K562 (cell line): ENCODE measurements at regions not wholly inside any gene's neighbourhood (a gene's known extent, or its start where the extent isn't known, plus 50 kb on each side); places are given as distances from the start of the nearest gene placed in this dataset.

Experiments used
- ATAC-seq: fragments of 200-7000 bp; cut with Tn5 transposase; 3 replicates; pipeline ENCODE4 v1.9.1; 2020; ENCODE audit warnings: moderate library complexity
- BruUV-seq: library from RNA; stranded (reverse); fragments of 400-500 nt; replicated peaks from 2 replicates; lab custom pipeline; 2021; lab: Mats Ljungman, UMichigan
- CTCF ChIA-PET: fragments of 300-600 bp; formaldehyde crosslinking; extraction: SDS; loops from one replicate; lab custom pipeline; 2021; ENCODE audit warnings: low intra/inter-chr PET ratio; lab: Yijun Ruan, JAX
- POLR2A ChIA-PET: fragments of 300-600, 350-650 bp; sonication (Branson Sonifier 250); formaldehyde crosslinking; extraction: SDS; loops from one replicate; lab custom pipeline; 2021; ENCODE audit warnings: antibody characterized with exemption, inconsistent platforms; lab: Yijun Ruan, JAX
- DNase-seq, 4 experiments: peaks; one replicate each; pipeline versions ENCODE4 v3.0.0 to v3.0.0-alpha.2; 2011 to 2018; ENCODE audit warnings: low spot score in 3 of 4, mixed read lengths in 3 of 4; ENCODE audit errors: extremely low read depth in 1 of 4
- FAIRE-seq: peaks from 2 replicates; lab custom pipeline; 2011; peaks lifted over from hg19 to GRCh38; lab: Jason Lieb, UNC
- H2AFZ ChIP-seq: 2 replicates; pipeline ENCODE4 v1.6.0; 2011; ENCODE audit warnings: low read depth, low read length, control low read depth, inconsistent platforms
- H3K27ac ChIP-seq: fragments of 200-600 bp; 3 replicates; pipeline ENCODE4 v1.8.0; 2011; ENCODE audit warnings: low read depth, mild to moderate bottlenecking, control low read depth, inconsistent platforms, low read length, moderate library complexity, mixed read lengths; ENCODE audit errors: extremely low read depth
- H3K27me3 ChIP-seq, 2 experiments: fragments of 300-600 bp in 1 of 2; 2 replicates in 1 of 2; 3 replicates in 1 of 2; pipeline versions ENCODE4 v1.6.0 to v1.8.0; 2011; ENCODE audit warnings: inconsistent platforms in 2 of 2, low read length in 2 of 2, mild to moderate bottlenecking in 1 of 2, mixed read lengths in 1 of 2, moderate library complexity in 1 of 2; ENCODE audit not compliant: control insufficient read depth in 2 of 2, insufficient read depth in 2 of 2
- H3K36me3 ChIP-seq: fragments of 300-600 bp; 3 replicates; pipeline ENCODE4 v1.8.0; 2011; ENCODE audit warnings: mild to moderate bottlenecking, low read length, inconsistent platforms; ENCODE audit not compliant: control insufficient read depth, insufficient read depth
- H3K4me1 ChIP-seq, 2 experiments: fragments of 200-600 bp in 1 of 2; replicated peaks in 1 of 2; 2 replicates in 1 of 2; 3 replicates in 1 of 2; pipeline versions ENCODE4 v1.5.1 to v1.8.0; 2011; ENCODE audit warnings: inconsistent platforms in 2 of 2, low read length in 2 of 2, mild to moderate bottlenecking in 1 of 2, mixed read lengths in 1 of 2, moderate library complexity in 1 of 2; ENCODE audit not compliant: control insufficient read depth in 2 of 2, insufficient read depth in 2 of 2
- H3K4me2 ChIP-seq: 2 replicates; pipeline ENCODE4 v1.6.1; 2011; ENCODE audit warnings: low read length, control low read depth, inconsistent platforms, mixed read lengths; ENCODE audit not compliant: insufficient read depth
- H3K4me3 ChIP-seq: fragments of 200-600 bp; sonication (generic), shearing (Covaris generic); 2 replicates; pipeline ENCODE4 v1.5.1; 2016; ENCODE audit warnings: control low read depth, inconsistent platforms
- H3K79me2 ChIP-seq: fragments of 200-600 bp; 3 replicates; pipeline ENCODE4 v1.8.0; 2011; ENCODE audit warnings: low read length, inconsistent platforms; ENCODE audit not compliant: control insufficient read depth, insufficient read depth
- H3K9ac ChIP-seq, 2 experiments: 2 replicates each; pipeline versions ENCODE4 v1.6.0 to v1.6.1; 2011; ENCODE audit warnings: low read depth in 2 of 2, low read length in 2 of 2, control low read depth in 1 of 2, inconsistent platforms in 1 of 2, mild to moderate bottlenecking in 1 of 2, mixed read lengths in 1 of 2; ENCODE audit not compliant: insufficient read depth in 1 of 2
- H3K9me1 ChIP-seq: one replicate; pipeline ENCODE4 v1.6.0; 2011; ENCODE audit warnings: inconsistent platforms, mild to moderate bottlenecking, low read length, moderate library complexity; ENCODE audit not compliant: control insufficient read depth, insufficient read depth
- H3K9me3 ChIP-seq: replicated peaks from 2 replicates; pipeline ENCODE4 v1.5.1; 2011; ENCODE audit warnings: low read depth, low read length, inconsistent platforms; ENCODE audit not compliant: control insufficient read depth, insufficient read depth
- H4K20me1 ChIP-seq: replicated peaks from 2 replicates; pipeline ENCODE4 v1.6.1; 2011; ENCODE audit warnings: low read length, inconsistent platforms, mixed read lengths; ENCODE audit not compliant: control insufficient read depth, insufficient read depth
- ATF1 ChIP-seq, 2 experiments: fragments of 450-650 bp in 1 of 2; IDR thresholded peaks; 2 replicates each; pipeline ENCODE4 v1.6.1; 2016; ENCODE audit warnings: missing compliant biosample characterization in 1 of 2, missing genetic modification characterization in 1 of 2
- ELF4 ChIP-seq: fragments of 450-650 bp; formaldehyde crosslinking; IDR thresholded peaks from 2 replicates; pipeline ENCODE4 v1.4.0; 2022; ENCODE audit warnings: missing genetic modification characterization
- FOXA1 ChIP-seq: fragments of 450-650 bp; IDR thresholded peaks from 2 replicates; pipeline ENCODE4 v1.6.1; 2016; ENCODE audit warnings: mild to moderate bottlenecking, borderline replicate concordance
- HMG20B ChIP-seq: fragments of 250-450 bp; sonication (Bioruptor Pico); IDR thresholded peaks from 2 replicates; pipeline ENCODE4 v1.5.0; 2021; ENCODE audit warnings: mild to moderate bottlenecking
- HNRNPUL1 ChIP-seq: fragments of 200-400 bp; formaldehyde crosslinking; IDR thresholded peaks from 2 replicates; pipeline ENCODE4 v1.6.1; 2017; ENCODE audit warnings: low read length
- HOXB6 ChIP-seq: fragments of 250-450 bp; sonication (Bioruptor Pico); IDR thresholded peaks from 2 replicates; pipeline ENCODE4 v1.5.1; 2022; ENCODE audit warnings: mild to moderate bottlenecking, borderline replicate concordance
- IFI16 ChIP-seq: fragments of 250-450 bp; sonication (Bioruptor Pico); IDR thresholded peaks from 2 replicates; pipeline ENCODE4 v2.1.2; 2022; ENCODE audit warnings: mild to moderate bottlenecking, inconsistent platforms
- KHSRP ChIP-seq: fragments of 450-650 bp; IDR thresholded peaks from 2 replicates; pipeline ENCODE4 v1.6.1; 2017
- MCM7 ChIP-seq, 2 experiments: fragments of 450-650 bp; IDR thresholded peaks; 2 replicates each; pipeline ENCODE4 v1.6.1; 2016 to 2018
- TEAD1 ChIP-seq, 2 experiments: fragments of 450-650 bp in 1 of 2; sonication (generic) in 1 of 2; formaldehyde crosslinking; IDR thresholded peaks; 2 replicates each; pipeline versions ENCODE4 v1.4.0 to v1.8.0; 2020 to 2022; ENCODE audit warnings: mild to moderate bottlenecking in 2 of 2, missing genetic modification reagents in 1 of 2
- ZNF12 ChIP-seq: sonication (generic); formaldehyde crosslinking; IDR thresholded peaks from 2 replicates; pipeline ENCODE4 v1.4.0; 2020; ENCODE audit warnings: mild to moderate bottlenecking, missing genetic modification reagents
- WGBS: fragments of 100-300 bp; shearing (Covaris generic); methylation state at CpG from one replicate; pipeline ENCODE4 v1.1.6; 2016; ENCODE audit warnings: low coverage, mixed read lengths; ENCODE audit not compliant: insufficient coverage; ENCODE audit errors: missing lambda C conversion rate; 5-methylcytosine and 5-hydroxymethylcytosine counted together
- in situ Hi-C: fragments of 300-500 bp; cut with MboI; formaldehyde crosslinking; loops from 4 replicates; pipeline ENCODE4 v1.15.0; 2018; ENCODE audit warnings: inconsistent platforms, mixed read lengths
- intact Hi-C: fragments of 100-400 bp; cut with micrococcal nuclease; formaldehyde crosslinking; loops from 2 replicates; pipeline ENCODE4 v1.14.2; 2022
- TF ChIP-seq, protein P1 (sequence below): sonication (generic); formaldehyde crosslinking; IDR thresholded peaks from 2 replicates; pipeline ENCODE4 v1.8.1; 2023; ENCODE audit warnings: mild to moderate bottlenecking, missing genetic modification reagents
- TF ChIP-seq, protein P2 (sequence below): fragments of 200-400 bp; formaldehyde crosslinking; IDR thresholded peaks from 2 replicates; pipeline ENCODE4 v1.6.1; 2017; ENCODE audit warnings: mild to moderate bottlenecking, low read depth, low read length, moderate library complexity
- TF ChIP-seq, protein P3 (sequence below), 2 experiments: IDR thresholded peaks; 2 replicates each; pipeline ENCODE4 v1.6.1; 2012; ENCODE audit warnings: improper control_type of control experiment in 2 of 2, low read depth in 2 of 2, low read length in 2 of 2, borderline replicate concordance in 1 of 2

DNA sequence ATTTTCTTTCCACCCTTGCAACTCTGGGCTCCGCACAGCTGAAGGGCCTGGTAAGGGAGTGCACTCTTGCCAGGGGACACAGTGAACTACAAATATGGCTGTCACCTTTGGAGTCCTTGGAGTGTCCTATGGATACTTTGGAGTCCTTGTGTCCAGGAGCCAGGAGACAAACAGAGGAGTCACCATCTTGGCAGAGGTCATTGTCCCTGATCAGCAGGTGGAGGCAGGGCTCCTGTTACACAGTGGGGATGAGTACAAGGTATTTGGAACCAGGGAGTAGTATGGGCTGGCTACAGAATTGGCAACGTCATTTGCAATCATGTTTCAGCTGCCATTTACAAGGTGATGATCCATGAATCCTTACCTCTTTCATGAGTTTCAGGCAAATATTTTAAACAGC is 132.5 kb downstream of the FAM161A start (continued):
- TF ChIP-seq, protein P1, sequence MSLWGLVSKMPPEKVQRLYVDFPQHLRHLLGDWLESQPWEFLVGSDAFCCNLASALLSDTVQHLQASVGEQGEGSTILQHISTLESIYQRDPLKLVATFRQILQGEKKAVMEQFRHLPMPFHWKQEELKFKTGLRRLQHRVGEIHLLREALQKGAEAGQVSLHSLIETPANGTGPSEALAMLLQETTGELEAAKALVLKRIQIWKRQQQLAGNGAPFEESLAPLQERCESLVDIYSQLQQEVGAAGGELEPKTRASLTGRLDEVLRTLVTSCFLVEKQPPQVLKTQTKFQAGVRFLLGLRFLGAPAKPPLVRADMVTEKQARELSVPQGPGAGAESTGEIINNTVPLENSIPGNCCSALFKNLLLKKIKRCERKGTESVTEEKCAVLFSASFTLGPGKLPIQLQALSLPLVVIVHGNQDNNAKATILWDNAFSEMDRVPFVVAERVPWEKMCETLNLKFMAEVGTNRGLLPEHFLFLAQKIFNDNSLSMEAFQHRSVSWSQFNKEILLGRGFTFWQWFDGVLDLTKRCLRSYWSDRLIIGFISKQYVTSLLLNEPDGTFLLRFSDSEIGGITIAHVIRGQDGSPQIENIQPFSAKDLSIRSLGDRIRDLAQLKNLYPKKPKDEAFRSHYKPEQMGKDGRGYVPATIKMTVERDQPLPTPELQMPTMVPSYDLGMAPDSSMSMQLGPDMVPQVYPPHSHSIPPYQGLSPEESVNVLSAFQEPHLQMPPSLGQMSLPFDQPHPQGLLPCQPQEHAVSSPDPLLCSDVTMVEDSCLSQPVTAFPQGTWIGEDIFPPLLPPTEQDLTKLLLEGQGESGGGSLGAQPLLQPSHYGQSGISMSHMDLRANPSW (CRISPR knock-in tag): no peak
- TF ChIP-seq ATF1 (CRISPR knock-in tag; IDR thresholded peaks at IDR 0.05): no peak
- TF ChIP-seq ATF1 (tag; IDR thresholded peaks at IDR 0.05): no peak
- TF ChIP-seq, protein P2, sequence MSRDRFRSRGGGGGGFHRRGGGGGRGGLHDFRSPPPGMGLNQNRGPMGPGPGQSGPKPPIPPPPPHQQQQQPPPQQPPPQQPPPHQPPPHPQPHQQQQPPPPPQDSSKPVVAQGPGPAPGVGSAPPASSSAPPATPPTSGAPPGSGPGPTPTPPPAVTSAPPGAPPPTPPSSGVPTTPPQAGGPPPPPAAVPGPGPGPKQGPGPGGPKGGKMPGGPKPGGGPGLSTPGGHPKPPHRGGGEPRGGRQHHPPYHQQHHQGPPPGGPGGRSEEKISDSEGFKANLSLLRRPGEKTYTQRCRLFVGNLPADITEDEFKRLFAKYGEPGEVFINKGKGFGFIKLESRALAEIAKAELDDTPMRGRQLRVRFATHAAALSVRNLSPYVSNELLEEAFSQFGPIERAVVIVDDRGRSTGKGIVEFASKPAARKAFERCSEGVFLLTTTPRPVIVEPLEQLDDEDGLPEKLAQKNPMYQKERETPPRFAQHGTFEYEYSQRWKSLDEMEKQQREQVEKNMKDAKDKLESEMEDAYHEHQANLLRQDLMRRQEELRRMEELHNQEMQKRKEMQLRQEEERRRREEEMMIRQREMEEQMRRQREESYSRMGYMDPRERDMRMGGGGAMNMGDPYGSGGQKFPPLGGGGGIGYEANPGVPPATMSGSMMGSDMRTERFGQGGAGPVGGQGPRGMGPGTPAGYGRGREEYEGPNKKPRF: no peak

DNA sequence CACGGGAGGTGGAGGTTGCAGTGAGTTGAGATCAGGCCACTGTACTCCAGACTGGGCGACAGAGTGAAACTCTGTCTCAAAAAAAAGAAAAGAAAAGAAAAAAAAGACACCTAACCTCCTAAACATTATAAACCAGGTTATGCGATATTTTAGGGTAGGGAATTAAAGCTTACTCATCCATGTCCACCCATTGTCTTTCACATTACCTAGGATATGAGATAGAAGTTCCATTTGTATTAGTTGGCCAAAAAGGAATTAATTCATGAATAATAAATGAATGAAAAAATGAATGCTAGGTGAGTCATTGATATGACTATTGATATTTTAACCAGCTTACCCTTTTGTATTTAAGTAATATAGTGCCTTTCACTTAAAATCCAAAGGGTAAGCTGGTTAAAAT is 132.9 kb downstream of the FAM161A start:
- Histone ChIP-seq H3K9me3 (no peaks in the 10 kb centered on the region), H3K27me3 (peaks cover 0 to 25% of the 10 kb centered on the region in 2 experiments; a peak in 2 of 5 replicates), H3K4me1 (peaks cover 0 to 4% of the 10 kb centered on the region in 2 experiments; a peak in 1 of 5 replicates), H2AFZ (no peak overlapping the region), H4K20me1 (no peaks in the 10 kb centered on the region), H3K9ac (no peak overlapping the region), H3K27ac (no peak overlapping the region), H3K4me3 (no peak overlapping the region), H3K36me3 (no peaks in the 10 kb centered on the region), H3K4me2 (no peak overlapping the region), H3K79me2 (no peaks in the 10 kb centered on the region), H3K9me1 (no peaks in the 10 kb centered on the region)
- DNase-seq: no peak
- WGBS: 0% methylated on average over 3 of the region's 3 CpGs
- no peak for ATAC-seq
- no TSS peak for BruUV-seq
- POLR2A ChIA-PET: interaction anchor here (0.5 to 0.7 kb wide), 2 partner anchors 67 to 174 kb away, joined by 3 read pairs; no protein-coding TSS in a partner anchor
- in situ Hi-C loops (no loop called here), intact Hi-C loops (loop anchor here (10.0 kb wide), 1 partner anchor 74 kb away; no protein-coding TSS in a partner anchor)
- no peak for FAIRE-seq
- CTCF ChIA-PET: no interaction called here
- no peak for TF ChIP-seq KHSRP
- TF ChIP-seq HOXB6 (CRISPR knock-in tag): no peak
- no peak for TF ChIP-seq ELF4 (CRISPR knock-in tag)
- no peak for TF ChIP-seq IFI16
- no peak for TF ChIP-seq HNRNPUL1
- TF ChIP-seq FOXA1: no peak
- TF ChIP-seq MCM7 (IDR thresholded peaks at IDR 0.05): no peak
- no peak for TF ChIP-seq TEAD1 (CRISPR knock-in tag; IDR thresholded peaks at IDR 0.05)
- TF ChIP-seq, protein P3, sequence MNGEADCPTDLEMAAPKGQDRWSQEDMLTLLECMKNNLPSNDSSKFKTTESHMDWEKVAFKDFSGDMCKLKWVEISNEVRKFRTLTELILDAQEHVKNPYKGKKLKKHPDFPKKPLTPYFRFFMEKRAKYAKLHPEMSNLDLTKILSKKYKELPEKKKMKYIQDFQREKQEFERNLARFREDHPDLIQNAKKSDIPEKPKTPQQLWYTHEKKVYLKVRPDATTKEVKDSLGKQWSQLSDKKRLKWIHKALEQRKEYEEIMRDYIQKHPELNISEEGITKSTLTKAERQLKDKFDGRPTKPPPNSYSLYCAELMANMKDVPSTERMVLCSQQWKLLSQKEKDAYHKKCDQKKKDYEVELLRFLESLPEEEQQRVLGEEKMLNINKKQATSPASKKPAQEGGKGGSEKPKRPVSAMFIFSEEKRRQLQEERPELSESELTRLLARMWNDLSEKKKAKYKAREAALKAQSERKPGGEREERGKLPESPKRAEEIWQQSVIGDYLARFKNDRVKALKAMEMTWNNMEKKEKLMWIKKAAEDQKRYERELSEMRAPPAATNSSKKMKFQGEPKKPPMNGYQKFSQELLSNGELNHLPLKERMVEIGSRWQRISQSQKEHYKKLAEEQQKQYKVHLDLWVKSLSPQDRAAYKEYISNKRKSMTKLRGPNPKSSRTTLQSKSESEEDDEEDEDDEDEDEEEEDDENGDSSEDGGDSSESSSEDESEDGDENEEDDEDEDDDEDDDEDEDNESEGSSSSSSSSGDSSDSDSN (IDR thresholded peaks at IDR 0.05; ENCODE audit: borderline replicate concordance in 1 of 2, low read depth in 2 of 2, low read length in 2 of 2): no peak
- TF ChIP-seq HMG20B (CRISPR knock-in tag): no peak
- no peak for TF ChIP-seq ZNF12 (CRISPR knock-in tag)
